ENCODE measurements at regions not wholly inside any gene's neighbourhood (a gene's known extent, or its start where the extent isn't known, plus 50 kb on each side); places are given as distances from the start of the nearest gene placed in this dataset.

DNA sequence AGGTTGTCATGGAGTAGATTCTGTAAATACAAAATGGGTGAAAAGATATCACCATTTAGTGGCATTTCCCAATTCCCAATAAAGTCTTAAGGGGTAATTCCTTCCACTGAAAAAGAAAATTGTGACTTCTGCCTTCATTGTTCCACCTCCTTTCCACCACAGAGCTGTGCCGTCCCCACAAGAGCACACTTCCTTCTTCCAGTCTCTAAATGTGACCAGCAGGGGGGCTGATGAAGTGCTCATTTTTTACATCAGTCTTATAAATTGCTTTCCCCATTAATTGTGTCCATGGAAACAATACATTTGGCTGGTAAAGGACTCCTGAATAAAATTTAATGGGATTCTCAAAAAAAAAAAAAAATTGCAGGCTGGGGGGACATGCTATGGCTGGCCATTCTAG is 260.8 kb upstream of the PSMD7 start:
- DNase-seq, result no peak

DNA sequence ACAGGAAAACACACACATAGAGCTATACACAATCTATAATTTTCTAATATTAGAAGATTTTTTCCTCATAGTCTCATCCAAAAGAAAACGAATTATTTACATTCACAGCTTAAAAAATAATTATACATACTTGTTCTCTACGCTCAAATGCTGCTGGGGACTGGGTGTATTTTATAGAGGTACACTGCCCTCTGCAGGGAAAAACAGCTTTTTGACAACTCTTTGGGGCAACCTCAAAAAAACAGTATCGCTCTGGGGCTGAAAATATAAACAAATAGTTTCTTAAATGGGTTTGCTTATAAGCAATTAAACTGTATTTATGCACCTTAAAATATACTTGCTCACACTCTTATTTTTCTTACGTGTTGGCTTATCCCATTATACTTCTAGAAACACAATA is 261.8 kb upstream of the PSMD7 start:
- peak in 3 of 56 donors; percentile 1 to 5 (median 1) for DNase-seq

DNA sequence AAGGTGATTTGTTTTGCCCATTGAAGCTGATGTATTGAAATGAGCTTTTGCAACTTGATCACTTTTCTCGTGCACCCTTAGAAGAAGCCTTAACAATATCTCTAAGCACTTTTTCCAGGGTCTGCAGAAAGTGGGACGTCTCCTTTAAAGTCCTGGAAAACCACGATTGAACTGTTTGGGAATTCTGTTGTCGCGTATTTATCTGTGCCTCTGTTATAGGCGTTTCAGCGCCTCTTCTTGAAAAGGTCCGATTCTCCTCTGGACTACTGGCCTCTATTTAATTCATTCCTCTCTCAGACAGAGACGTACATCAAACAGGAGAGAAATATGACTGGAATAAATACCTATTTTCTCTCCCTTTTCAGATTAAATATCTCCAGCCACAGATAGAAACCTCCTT is 262.4 kb upstream of the PSMD7 start:
- no peak for DNase-seq

DNA sequence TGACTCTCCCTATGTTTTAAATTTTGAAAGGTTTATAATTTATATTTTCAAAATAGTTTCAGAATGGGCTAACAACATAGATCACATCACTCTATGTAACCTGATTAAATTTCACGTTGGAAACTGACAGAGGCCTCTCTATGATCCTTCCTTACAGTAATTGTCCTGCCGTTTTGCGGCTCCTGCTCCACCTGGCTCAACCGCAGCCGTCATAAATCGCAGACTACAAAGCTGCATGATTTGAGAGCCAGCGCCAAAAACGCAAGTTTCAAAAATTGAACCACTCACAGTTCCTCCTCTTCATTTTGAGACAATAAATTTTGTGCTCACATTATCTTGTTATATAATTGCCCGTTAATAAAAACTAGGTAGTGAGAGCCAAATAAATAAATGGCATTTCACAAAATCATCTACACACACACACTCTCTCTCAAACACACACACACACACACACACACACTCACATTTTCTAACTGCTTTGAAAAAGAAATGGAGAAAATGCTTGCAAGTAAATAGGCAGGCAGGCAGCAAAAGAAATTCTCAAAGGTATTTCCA is 263.1 kb upstream of the PSMD7 start:
- DNase-seq, result no peak

DNA sequence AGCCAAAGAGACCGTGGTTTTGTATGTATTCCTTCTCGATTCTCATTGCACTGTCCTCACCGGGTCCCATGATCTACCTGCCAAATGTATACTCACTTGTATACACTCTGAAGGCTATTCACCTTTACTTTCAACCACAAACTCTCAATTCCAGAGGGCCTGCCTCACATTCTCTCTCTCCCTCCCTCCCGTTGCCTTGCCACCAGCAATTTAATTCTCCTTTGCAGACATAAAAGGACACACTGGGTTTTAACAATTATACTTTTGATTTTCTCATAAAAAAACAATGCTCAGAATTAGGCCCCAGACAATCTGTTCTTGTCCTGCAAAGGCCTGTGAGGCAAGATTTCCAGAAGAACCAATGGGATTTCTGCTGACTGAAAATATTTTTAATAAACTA is 265.1 kb upstream of the PSMD7 start:
- DNase-seq, result no peak

DNA sequence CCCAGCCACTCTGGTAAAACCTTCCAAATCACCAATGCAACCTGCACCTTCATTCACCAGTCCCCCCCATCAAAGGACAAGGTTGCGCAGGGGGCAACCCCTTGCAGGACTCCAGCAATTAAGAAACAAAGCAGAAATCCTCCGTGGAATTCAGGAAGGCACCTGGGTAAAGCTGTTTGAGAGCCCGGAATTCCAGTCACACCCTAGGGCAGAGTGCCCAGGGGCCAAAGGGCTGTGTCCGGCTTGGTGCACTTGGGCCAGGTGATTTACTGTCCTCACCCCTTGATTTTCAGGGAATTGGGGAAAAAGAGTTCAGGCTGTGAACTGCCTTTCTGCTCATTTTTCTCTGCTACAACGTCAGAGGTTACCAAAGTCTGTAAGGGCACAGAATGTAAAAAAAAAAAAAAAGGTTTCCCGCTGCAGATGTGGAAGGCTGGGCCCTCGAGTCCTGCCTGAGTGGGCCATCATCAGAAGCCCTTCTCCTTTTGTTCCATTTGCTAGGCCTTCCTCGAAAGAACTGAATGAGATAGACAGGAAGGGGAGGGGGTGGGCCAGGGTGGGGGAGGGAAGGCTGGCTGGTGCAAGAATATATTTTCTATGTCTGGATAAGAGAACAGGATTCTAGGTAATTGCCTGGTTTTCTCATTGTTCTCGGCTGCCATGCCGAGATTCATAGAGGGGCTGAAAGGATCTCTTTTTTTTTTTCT is 266.5 kb upstream of the PSMD7 start:
- DNase-seq, result no peak

DNA sequence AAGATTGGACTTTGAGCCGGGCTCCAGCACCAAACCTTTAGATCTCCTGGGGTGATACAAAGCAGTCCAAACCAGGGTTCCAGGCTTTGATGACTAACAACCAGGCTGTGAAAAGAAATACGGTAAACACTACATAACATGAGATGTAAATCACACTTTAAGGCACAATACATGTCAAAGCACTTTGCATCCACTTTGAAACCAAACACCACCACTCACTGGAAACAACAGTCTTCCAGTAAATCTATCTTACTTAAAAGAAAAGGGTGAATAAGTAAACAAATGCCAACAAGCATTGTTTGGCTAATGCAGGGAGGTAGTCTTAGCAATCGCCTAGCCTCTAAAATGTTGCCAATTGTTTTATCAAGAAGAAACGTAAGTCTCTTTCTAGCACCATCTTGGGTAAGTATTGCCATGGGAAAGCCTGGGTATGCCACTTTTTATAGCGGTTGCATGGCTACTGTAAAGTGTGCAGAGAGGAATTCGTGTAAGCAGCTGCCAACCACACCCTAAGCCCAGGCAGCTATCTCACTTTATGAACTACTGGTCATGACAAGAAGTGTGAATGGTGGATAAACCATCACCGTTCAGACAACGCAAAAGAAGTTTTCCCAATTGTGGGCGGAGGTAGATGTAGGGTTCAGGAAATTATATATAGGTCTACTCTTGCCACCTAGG is 267.4 kb upstream of the PSMD7 start:
- DNase-seq, result no peak

DNA sequence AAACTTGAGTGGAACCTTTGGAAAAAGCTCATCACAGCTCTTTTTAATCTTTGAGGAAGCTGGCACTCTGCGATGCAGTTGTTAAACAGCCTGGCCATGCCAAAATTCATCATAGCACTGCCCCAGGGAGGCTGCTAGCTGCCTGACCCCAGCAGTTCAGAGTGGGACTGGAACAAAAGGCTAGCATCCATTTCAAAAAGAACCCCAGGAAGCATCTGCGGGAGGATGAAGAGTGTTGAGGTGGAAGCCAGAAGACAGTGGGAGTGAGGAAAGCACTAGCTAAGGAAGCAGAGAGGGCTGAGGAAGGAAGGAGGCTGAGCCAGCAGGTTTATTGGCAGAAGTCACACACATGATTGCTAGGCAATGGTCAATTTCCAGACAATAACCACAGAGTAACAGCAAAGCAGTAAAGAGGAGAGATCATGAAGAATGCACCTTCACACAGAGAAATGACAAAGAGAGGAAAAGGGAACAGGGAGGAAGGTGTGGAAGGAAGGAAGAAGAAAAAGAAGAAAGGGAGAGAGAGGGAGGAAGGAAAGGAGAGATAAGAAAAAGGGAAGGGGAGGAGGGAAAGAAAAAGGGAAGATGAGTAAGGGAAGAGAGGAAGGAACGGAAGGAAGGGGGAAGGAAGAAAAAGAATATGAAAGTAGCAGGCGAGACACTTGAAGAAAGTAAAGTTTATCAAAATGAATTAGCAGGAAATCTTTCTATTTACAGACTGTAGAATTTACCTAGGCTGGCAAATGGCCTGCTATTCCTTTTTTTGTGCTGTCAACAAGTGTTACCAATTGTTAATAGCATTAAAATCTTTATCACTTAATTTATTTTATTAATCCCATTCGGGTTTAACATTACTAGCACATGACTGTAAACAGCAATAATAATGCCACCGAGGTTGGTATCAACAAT is 270.0 kb upstream of the PSMD7 start:
- DNase-seq, result no peak

DNA sequence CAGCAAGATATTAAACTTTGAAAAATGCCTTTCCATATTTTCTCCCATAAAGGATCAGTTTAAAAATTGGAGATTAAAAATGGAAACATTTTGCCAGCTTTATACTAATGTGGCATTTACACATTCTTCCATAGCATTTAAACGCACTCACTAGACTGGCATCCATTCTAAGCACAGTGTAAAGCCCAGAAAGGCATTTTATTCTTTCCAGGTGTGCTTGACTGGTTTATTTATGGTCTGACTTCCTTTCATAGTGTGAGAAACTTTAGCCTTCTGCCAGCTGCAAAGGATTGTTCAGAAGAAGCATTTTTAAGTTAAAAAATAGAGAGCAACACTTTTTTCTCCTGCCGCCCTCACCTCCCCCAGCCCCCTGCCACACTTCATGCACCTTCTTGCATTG is 271.7 kb upstream of the PSMD7 start:
- no peak for DNase-seq

DNA sequence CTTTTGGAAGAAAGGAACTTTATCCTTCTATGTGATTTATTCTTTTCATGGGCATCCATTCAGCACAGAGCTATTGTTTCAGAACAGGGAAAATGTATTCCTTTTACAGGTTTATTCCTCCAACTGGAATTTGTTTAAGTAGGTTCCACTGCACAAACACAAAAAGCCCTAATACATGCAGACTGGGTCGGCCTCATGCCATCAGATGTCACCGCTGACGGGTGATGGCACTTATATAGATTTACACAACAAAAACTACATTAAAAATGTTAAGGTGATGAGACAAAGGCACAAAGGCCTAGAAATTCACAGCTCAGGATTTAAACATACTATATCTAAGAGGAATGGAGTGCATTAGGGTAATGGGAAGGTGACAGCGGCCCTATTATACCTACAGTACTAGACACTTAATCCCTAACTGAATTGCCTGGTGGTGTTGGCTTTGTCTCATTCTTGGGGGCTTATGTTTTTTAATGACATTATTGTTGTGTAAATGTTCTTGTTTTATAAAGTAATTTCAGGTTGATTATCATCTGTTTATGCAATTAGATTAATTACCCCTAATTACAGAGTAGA is 276.4 kb upstream of the PSMD7 start:
- no peak for DNase-seq

DNA sequence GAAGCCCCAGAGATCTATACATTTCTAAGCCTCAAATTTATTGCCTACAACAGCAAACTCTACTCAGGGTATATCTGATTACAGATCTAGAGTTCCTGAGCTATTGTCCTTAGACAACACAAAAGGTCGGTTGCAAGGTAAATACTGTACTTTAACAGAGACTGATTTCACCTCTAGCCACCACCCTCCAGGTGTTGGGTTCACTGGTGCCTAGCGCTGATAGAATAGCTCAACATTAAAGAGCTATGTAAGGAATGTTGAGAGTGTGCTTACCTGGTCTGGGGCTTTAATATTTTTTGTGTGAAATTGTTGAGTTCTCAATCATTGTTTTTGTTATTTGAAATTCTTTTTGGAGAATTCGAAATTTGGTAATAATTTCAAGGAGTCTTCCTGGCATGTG is 277.0 kb upstream of the PSMD7 start:
- DNase-seq, result no peak

DNA sequence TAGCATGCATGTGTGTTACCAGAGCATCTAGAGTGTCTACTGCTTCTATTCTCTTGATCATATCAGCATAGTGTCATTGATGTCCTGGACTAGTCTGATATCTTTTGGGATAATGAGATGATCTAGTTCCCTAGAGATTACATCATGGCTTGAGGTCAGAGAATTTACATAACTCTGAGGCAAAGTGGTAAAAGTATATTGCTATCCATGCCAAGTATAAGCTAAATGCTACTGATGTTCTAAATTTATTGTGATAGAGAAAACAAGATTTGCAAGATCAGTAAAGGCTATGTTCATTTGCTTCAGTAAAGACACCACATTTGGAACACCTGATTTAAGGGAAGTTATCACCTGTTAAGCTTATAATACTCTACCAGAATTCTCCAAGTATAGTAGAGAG is 280.7 kb upstream of the PSMD7 start:
- DNase-seq, result no peak

DNA sequence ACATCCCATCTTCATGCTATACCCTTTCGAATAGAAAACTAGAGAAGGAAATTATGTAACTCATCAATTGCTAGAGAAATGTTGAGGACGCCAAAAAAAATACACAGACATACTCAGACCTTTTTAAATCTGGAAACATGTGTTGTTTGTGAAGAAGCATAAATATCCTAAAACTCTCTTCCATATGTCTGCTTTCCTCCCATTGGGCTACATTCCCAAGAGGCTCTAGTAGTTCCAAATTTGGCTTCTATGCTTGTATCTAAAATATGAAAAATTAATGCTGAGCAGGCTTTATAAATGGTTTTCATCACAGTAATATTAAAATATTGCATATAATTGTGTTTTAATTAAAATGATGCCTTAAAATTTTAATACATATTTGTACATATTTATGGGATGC is 297.9 kb upstream of the PSMD7 start:
- DNase-seq, result no peak

DNA sequence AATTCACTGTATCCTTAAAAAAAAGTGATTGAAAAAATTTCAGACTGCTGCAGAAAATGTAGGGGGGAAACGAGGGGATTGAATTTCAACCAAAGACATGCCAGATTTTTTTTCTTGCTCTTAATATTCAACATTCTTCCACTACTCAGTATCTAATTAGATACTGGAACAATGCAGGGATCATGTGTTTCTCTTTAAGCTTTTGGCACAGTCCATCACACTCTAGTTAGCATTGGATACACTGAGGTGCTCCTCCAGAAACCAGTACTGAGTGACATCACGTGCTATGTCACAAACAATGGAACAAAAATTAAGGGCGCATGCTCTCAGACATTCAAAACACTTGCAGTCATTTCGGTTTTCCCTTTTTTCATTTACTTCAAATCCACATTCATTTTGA is 298.6 kb upstream of the PSMD7 start:
- no peak for DNase-seq

DNA sequence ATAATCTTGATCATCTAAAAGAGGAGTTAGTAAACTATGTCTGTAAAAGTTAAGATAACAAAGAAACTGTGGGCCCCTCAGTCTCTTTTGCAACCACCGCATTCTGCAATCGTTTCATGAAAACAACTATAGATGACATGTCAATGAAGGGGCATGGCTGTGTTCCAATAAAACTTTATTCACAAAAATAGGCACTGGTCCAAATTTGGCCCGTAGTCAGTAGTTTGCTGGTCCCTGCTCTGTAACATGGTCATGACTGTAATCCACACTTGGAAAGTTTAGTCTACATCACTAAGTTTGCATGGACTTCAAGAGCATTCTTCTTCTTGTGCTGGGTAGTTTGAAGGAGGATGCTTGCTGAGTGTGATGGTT is 299.3 kb upstream of the PSMD7 start:
- no peak for DNase-seq

DNA sequence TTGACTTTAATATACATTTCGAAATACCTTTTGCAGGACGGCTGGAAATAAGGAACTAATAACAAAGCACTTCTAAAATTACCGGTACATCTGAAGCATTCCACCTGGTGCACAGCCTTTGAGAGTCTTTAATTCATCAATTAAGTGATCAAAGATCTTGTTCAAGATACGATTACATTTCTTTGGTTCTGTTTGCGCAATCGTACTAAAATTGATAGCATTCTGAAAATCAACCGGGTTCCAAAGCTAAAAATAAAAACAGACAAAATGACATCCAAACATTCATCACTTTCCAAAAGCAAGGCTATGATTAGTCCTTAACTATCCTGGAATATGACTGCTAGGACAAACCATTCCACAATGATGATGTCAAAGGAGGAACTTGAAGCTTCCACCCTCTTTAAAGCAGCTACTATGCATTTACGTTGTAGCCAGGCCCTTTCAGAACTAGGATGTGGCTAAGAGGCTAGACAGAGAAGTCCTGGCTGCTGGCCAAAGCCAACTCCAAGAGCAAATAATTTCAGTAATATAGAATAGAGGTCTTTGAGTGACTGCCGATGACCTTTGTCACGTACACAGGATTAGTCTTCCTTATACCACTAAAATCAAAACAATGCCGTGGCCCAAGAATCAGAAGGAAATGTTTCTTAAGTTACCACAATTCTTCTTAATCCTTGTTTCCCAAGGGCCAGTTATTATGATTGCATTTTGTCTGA is 299.8 kb upstream of the PSMD7 start:
- DNase-seq, result no peak

DNA sequence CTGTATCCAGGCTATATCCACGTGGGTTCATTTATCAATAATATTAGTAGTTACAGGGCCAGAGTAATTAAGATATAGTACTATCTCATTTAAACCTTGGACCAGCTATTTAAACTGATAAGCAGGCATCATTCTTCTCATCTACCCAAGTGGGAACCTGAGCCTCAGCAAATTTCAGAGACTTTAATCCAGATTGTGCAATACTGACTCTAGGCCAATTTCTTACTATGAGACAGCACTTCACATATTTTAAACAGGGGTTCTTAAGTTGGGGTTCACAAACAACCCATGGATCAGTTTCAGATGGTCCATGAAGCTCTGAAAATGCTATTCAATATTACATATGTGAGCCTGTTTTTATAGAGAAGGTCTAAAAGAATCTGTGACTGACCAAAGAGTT is 302.7 kb upstream of the PSMD7 start:
- no peak for DNase-seq

DNA sequence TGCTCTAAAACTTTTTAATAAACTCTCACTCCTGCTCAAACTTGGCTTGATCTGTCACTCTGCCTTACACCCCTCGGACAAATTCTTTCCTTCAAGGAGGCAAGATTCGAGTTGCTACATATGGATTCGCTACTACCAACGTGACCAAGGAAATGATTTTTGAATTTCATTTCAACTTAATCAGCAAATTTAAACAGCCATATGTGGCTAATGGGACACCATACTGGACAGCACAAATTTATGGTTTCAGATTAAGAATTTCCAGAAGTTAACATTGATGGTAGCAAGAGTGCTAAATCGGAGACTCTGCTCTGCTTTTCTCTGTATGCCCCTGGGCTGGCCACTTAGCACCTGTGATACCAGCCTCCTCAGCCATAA is 318.2 kb upstream of the PSMD7 start:
- no peak for DNase-seq

DNA sequence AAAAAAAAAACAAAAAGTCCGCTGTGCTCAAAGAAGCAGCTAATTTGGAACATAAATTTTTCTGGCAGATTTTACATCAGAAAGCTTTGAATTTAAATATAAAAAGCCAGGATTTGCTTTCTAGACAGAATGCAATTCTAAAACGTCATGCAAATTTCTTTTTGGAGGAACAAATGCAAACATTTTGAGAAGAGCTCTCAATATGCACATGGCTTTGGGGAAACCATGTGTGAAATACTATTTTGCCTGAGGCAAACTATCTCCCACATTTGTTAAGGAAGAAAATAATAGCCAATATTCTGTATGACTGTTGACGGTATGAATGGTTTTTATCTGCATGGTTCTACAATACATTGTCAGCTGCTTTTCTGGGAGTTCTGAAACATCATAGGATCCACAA is 320.0 kb upstream of the PSMD7 start:
- no peak for DNase-seq

DNA sequence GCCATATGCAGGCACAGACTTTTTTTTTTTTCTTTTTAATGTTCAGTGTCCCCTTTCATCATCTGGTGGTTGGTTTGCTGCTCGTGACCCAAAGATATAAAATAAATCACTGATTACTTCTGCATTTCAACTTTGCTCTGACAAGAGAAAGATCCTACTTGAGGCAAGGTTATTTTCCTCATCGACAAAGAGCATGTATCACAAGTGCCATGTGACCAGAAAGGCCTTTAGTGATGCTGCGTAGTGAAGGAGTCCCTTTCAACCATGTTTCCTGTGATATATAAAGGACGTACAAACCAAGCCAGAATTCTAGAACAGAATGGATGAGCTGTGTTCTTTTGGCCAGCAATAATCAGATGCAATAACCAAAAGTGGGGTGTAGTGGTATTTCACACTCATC is 323.4 kb upstream of the PSMD7 start:
- DNase-seq, result no peak

DNA sequence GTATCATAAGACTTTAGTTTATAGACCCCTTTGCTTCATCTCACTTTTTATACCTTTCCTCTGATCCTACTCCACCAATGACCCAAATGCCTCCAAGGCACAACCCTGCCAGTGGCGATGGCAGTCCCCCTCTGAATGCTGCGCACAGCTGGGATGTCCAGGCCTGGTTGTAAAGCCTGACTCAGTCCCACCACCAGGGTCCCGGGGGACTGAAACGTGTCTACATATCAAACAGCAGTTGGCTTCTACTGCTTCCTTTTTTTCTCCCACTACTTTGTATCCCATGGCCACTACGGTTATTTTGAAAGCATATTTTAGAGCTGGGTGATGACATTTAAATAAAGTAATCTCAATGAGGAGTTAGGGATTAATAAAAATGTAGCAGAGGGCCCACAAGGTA is 329.8 kb upstream of the PSMD7 start:
- DNase-seq, result no peak

Measured in nucleus accumbens (tissue), 56 donors.